HuH-7.5 (cell line): ENCODE measurements at regions not wholly inside any gene's neighbourhood (a gene's known extent, or its start where the extent isn't known, plus 50 kb on each side); places are given as distances from the start of the nearest gene placed in this dataset.

Source experiments
- DNase-seq: peaks from one replicate; pipeline ENCODE4 v3.0.0; 2011; ENCODE audit warnings: low spot score

DNA sequence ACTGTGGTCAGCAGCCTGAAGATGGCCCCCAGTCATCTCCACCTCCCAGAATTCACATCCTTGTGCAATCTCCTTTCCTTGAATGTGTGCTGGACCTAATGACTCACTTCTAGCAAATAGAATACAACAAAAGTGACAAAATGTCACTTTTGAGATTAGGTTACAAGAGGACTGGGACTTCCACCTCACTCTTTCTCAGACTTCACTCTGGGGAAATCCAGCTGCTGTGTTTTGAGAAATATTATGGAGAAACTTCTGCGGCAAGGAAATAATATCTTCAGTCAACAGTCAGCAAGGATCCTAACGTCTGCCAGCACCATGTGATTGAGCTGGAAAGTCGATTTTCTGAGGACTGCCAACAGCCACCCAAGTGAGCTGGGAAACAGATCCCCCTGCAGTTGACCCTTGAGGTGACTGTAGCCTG lies 70.5 kb upstream of the GADD45A start:
- DNase-seq = no peak

DNA sequence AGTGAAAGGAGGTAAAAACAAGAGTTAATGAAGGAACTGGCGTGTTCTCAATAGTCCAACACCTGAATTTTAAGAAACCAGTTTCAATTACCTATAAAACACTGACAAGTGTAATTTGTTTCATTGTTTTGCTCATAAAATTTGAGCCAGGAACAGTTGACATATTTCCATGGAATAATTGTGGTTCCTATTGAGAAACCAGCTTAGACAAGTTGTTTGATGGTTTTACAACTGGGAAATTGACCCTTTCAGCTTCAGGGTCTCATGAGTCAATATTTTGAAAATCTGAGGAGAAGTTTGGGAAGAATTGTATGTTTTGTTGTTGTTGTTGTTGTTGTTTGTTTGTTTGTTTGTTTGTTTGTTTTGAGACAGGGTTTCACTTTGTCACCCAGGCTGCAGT lies 69.1 kb upstream of the GADD45A start:
- no peak for DNase-seq

DNA sequence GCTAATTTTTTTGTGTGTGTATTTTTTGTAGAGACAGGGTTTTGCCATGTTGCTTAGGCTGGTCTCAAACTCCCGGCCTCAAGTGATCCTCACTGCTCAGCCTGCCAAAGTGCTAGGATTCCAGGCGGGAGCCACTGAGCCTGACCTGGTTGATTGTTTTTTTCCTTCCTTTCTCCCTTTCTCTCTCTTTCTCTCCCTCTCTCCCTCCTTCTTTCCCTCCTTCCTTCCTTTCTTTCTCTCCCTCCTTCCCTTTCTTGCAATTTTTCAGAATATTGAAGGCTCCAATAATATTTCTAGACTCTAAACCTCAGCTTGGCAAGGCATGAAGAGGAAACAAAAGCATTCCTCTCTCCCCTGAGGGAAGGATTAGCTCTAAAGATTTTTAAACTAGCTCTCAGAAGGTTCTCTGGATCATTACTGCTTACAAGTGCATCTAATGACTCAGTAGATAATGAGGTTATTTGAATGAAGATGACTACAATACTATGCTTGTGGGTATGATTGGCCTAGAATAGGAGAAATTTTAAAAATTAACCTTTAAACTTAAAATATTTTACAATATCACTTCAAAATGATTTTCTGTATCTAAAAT lies 68.5 kb upstream of the GADD45A start:
- no peak for DNase-seq

DNA sequence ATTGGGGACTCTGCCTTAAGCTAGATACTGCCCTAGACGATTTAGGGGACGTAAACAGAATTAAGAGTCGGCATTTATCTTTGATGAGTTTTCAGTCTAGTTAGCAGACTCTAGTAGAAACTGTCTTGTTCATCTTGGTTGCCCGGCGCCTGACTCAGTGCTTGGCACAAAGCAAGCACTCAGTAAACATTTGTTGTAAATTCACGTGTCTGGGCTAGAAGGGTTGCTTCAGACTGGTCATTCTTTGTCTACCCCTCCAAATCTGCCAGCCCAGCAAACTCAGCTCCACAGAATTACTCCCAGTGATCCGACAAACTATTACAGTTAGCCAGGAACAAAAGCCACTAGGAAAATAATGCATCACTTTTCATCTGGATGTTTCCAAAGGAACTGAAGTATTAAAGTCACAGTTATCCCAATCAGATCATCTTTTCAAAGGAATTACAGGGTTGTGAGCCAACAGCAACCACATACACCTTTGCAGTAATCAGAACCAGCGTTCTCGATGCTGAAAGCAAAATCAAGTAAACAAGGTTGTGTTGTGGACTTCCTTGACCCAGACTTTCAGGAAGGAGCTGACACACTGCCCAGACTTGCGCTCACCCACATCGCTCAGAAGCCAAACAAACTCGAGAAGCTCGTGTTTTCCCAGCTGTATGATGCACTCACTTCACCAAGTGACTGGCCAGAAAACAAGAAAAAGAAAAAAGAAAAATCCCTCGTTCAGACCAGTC lies 66.5 kb upstream of the GADD45A start:
- DNase-seq = no peak

DNA sequence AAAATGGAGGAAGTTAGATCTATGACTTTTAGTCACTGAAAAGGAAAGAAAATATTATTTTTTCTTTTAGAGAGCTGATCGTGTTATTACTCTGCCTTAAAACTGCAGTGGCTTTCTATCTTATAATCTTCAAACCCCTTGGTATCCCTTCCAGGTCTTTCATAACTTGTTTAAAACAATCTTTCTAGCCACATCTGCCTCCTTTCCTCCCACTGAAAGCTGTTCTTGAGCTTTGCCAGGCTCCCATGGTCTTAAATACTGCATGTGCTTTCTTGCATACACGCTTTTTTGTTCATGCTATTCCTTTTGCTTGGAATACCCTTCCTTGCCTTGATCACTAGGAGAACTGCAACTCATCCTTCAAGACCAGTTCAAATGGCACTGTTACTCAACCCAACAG lies 65.9 kb upstream of the GADD45A start:
- no peak for DNase-seq

DNA sequence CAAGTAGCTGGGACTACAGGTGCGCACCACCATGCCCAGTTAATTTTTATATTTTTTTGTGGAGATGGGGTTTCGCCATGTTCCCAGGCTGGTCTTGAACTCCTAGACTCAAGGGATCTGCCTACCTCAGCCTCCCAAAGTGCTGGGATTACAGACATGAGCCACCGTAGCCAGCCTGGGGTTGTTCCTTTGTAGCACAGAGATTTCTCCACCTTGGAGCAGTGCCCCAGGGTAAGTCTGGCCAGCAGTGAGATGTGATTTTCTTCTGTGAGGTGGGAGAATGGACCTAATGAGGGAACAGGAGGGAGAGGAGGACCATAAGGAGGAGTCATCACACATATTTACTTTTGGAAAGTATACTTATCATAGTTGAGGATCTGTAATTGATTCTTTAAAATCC lies 61.1 kb upstream of the GADD45A start:
- DNase-seq = no peak

DNA sequence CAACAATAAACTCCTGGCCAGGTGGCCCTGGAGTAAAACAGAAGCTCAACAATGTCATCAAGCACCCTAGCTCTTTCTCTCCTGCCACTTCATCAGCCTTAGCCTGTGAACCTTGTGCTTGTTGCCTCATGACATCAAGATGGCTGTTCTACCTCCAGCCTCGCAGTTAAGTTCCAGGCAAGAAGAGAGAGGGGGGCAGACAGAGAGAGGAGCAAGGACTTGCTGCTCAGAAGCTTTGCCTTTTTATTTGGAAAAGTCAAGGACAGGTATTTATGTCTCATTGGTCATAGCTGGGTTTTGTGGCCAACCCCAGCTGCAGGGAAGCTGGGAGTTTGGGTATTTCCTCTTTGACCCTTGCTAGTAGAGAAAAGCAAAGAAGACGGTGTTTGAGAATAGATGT lies 60.3 kb upstream of the GADD45A start:
- no peak for DNase-seq

DNA sequence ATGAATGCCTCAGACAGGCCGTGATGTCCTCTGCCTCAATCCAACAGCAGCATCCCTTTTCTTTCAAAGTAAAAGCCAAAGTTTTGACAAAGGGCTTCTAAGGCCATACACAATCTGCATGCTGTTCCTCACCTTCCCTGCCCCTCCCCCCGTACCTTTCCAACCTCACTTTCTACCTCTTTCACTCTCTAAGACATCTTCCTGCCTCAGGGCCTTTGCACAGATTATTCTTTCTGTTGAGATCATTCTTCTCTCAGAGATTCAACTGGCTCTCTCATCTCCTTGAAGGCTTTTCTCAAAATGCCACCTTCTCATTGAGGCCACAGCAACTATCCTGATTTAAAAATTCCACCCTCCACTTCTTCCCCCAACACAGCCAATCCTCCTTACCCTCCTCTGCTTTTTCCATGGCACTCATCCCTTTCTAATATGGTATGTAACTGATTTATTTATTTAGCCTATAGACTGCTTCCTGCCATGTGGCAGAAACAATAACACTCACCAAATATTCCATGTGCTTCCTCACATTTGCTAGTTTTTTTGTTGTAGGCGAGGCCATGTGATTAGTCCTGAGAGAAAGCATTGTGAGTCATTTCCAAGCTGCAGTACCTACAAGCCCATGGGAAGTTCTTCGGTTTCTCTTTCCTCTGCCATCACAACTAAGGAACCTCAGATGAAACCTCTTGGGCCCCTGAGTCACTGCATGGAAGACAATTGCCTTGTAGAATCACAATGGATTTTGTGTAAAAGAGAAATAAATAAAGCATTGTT lies 58.7 kb upstream of the GADD45A start:
- DNase-seq = no peak

DNA sequence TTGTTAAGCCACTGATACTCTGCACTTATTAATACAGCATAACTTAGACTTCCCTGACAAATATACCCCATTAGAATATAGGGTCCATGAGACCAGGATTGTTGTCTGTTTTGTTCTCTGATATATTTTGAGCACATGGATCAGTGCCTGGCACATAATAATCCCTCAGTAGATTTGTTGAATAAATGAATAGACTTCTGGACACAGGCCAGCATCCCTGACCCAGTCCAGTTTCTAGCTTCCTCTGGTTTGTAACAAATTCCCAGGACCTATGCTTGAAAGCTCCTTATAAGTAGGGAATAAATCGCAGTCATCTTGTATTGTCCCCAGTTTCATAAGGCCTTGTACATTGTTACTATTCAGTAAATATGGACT lies 58.2 kb upstream of the GADD45A start:
- no peak for DNase-seq

DNA sequence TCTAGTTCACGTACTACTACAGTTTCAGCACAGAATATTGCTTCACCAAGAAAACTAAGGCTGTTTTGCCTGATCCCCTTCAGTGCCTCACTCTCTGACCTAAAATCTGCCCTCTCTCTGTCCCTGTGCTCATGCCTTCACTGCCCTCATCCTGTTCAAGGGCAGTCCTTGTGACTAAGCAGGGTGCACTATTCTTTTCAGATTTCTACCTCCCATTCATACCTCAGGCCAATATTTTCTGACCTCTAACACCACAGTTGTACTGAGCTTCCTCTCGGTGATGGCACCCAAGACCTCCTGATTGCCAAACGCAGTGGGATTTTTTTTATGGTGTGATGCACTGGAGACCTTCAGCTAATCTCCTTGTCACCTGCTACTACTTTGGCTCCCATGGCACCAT lies 57.7 kb upstream of the GADD45A start:
- no peak for DNase-seq

DNA sequence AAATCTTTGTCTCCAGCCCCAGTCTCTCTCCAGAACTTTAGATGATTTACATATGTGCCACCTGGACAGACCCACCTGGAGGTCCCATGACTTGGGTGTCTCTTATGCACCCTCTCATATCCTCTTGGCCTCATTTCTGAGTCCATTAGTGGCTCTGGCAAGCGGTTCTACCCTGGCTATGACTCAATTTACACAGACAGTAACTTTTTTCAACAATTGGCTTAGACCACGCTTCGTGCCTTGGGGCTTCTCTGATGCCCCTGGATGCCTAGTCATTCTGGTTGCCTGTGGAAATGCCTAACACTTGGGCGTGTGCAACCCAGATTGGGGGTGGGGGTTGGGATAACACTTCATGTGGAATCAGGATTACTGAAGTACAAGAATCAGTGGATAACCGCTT lies 57.1 kb upstream of the GADD45A start:
- DNase-seq = no peak

DNA sequence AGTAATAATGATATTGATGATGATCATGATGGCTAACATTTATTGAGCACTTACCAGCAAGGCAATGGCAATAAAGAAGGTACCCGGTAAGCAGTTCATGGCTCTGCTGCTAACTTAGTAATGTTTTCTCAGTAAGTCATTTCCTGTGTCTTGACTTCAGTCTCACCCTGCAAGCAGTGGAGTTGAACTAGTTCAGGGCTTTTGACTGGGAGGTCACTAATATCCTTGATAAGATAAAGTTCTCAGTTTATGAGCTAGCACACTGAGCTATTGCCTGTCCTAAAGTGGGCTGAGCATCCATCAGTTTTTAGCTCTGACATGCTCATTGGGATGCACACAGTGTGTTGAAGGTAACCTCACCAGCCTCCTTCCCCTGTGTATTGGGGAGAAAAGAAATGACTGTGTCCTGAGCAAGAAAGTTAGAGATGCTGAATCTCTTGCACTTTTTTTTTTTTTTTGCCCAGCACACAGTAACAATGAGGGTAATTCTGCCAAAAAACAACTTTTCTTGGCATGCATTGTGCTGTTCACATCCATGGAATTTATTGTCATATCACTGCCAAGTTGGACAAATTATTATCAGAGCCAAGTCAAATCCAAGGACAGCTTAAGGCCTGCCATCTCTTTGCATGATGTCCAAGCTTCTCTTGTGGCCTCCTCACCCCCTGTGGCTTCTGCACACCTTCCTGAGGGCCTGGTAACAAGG lies 55.5 kb upstream of the GADD45A start:
- no peak for DNase-seq

DNA sequence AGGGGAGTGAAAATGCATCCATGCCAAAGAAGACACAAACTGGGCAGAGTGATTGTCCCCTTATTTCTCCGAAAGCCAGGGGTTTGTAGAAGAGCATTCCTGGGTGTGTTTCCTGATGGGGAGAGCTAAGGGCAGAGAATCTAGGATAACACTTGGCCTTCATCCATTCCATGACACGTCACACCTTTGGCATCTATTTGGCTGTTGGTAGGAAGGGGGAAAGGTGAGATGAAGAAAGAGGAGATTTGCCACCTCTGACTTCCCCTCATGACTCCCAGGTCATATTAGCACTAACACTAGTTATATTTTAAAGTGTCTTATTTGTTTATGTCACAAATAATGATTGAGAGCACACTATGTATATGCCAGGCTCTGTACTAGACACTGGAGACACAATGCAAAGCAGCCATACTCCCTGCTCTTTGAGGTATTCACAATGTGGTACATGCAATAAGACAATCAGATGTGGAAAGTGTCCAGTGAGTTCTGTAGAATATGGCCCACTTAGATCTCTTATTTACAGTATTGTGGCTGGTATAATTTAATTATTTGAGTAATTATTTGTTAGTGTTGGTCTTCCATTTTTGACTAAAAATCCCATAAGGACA lies 54.5 kb upstream of the GADD45A start:
- DNase-seq = no peak

DNA sequence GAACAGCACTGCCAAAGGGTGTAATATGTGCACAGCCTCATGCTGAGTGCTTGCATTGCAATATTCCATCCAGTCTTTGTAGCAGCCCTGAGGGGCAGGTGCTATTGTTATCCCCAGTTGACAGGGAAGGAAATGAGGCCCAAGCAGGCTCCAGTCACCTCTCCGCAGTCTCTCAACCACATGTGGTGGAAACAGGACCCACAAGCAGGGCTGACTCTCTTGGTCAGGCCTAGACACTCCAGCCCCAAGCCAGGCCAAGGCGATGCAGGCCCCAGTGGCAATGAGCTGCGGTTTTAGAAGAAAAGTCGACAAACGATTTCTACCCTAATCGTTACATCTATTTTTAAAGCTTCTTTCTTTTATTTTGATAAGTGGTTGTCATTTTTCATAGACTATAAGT lies 52.6 kb upstream of the GADD45A start:
- DNase-seq = no peak

DNA sequence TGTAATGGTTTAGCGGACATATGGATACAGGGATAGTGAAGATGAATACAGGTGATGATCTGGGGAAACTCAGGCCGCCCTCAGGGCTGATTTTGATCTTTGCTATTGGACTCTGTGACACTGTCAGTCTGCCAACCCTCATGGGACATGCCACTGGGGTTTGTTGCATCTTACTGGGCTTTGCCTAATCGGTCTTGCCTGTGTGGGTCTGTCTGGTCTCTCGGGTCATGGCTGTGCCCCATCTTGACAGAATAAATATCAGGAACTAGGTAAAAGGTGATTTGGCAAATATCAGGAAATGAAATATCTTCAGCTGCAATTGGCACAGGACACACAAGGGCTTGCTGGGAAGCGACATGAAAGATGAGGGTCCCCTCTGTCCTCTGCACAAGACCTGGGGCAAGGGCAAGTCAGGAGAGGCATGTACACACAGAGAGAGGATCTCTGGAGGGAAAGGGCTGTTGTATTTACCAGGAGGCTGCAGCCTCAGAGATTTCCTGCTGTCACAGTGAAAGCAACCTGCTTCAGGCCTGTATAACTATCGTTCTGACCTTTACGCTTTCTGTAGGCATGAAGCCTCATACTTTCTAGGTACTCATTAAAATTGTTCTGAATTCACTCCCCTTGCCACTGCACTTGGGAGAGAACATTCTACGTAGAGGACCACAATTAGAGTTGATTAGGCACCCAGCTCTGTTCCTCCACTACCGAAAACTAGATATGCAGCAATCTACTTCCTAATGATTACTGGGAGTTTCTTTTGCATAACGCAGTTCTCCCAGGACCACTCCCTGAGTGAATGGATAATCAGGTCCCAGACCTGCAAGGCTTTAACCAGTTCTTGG lies 52.0 kb upstream of the GADD45A start:
- DNase-seq = no peak

DNA sequence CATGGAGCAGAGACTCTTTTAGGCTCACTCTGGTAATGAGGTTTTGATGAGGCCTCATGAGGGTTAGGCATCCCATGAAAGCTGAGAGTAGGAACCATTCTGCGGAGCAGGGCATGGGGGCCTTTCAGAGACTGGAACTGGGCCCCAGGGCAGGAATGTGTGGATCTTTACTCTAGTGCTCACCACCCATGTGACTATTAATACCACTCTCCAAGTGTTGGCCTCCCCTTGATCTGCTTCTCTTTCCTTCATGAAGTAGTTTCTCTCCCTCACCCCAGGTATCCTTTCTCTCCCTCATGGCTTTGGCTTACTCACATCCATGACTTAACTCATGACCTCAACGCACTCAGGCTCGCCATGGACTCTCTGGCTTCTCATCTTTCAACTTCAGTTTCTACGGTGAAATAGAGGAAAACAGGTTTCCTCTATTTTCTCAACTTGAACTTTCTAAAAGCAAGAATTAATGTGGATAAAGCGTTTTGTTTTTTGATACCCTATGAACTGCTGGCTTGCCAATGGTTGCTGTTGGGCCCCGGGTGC lies 50.5 kb upstream of the GADD45A start:
- no peak for DNase-seq

DNA sequence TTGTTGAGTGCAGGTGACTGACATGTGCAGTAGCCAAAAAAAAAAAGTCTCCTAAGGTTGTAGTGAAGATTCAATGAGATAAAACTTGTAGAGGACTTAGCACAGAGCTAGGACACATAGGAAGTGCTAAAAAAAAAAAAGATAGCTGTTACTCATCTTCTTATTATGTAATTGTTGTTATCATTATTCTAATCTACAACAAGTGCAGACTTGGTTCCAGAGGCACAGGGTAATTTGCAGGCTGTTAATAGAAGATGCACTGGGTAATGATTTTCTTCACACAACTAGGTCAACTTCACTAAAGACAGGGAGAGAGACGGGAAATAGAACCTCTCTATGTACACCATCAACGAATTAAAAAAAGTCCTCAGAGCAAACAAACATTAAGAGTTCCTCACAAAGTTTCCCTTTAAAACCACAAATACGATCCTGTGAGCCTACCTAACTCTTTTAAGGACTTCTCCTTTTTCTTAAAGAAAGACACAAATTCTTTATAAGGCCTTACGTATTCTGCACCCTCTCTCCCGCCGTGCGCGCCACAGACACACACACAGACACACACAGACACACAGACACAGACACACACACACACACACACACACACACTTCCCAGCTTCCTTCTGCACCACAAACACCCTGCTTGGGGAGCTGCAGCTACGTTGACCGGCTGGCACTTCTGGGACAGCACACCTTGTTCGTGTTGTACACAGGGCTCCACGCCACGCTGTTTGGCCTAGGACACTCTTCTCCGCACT lies 49.8 kb upstream of the GADD45A start:
- no peak for DNase-seq
